Natural killer cell (primary cell): ENCODE measurements at regions not wholly inside any gene's neighbourhood (a gene's known extent, or its start where the extent isn't known, plus 50 kb on each side); places are given as distances from the start of the nearest gene placed in this dataset.
A peak's percentile ranks its signal among the peaks of the same experiment; 100 is the strongest.

Experiments
- ATAC-seq, 3 donors: fragments of 150-1000 bp in 2 of 3; fragments of 200-7000 bp in 1 of 3; cut with Tn5 transposase; 1 replicate in 1 of 3; 2 replicates in 2 of 3; pipeline ENCODE4 v1.10.0; 2021; ENCODE audit warnings: mild to moderate bottlenecking in 2 of 3, moderate library complexity in 2 of 3
- DNase-seq, 2 donors: peaks; one replicate each; pipeline versions ENCODE4 v3.0.0 to v3.0.0-alpha.2; 2013 to 2021; ENCODE audit warnings: mixed read lengths in 1 of 2
- H3K27ac ChIP-seq: one replicate; pipeline ENCODE4 v1.5.1; 2013; ENCODE audit warnings: mild to moderate bottlenecking, low read length
- H3K27me3 ChIP-seq: one replicate; pipeline ENCODE4 v1.6.1; 2013; ENCODE audit warnings: low read length; ENCODE audit not compliant: control insufficient read depth, insufficient read depth
- H3K36me3 ChIP-seq: one replicate; pipeline ENCODE4 v1.6.1; 2013; ENCODE audit warnings: low read length; ENCODE audit not compliant: control insufficient read depth, insufficient read depth
- H3K4me1 ChIP-seq: one replicate; pipeline ENCODE4 v1.6.1; 2013; ENCODE audit warnings: low read length; ENCODE audit not compliant: control insufficient read depth, insufficient read depth
- H3K4me3 ChIP-seq: one replicate; pipeline ENCODE4 v1.5.1; 2013; ENCODE audit warnings: low read length
- H3K9me3 ChIP-seq: one replicate; pipeline ENCODE4 v1.6.1; 2013; ENCODE audit warnings: low read length; ENCODE audit not compliant: control insufficient read depth, insufficient read depth
- H3K27ac Mint-ChIP-seq, 2 donors: one replicate each; pipeline ENCODE4 v1.8.0; 2022; ENCODE audit warnings: mild to moderate bottlenecking in 2 of 2, mixed read lengths in 2 of 2, moderate library complexity in 1 of 2
- H3K27me3 Mint-ChIP-seq, 2 donors: one replicate each; pipeline ENCODE4 v1.8.0; 2022; ENCODE audit warnings: low read depth in 2 of 2, mixed read lengths in 2 of 2
- H3K36me3 Mint-ChIP-seq: one replicate; pipeline ENCODE4 v1.8.0; 2022; ENCODE audit warnings: mixed read lengths
- H3K4me1 Mint-ChIP-seq, 2 donors: one replicate each; pipeline ENCODE4 v1.8.0; 2022; ENCODE audit warnings: mixed read lengths in 2 of 2
- H3K4me3 Mint-ChIP-seq: one replicate; pipeline ENCODE4 v1.8.0; 2022; ENCODE audit warnings: mild to moderate bottlenecking, moderate library complexity, mixed read lengths
- H3K9me3 Mint-ChIP-seq, 2 donors: one replicate each; pipeline ENCODE4 v1.8.0; 2022; ENCODE audit warnings: mixed read lengths in 2 of 2
- CTCF ChIP-seq: fragments of 200-600 bp; IDR thresholded peaks from one replicate; pipeline ENCODE4 v1.8.0; 2022; ENCODE audit warnings: antibody characterized with exemption
- WGBS: methylation state at CpG from one replicate; pipeline ENCODE4 v1.1.7; 2013; ENCODE audit warnings: missing lambda C conversion rate; ENCODE audit not compliant: insufficient coverage; 5-methylcytosine and 5-hydroxymethylcytosine counted together
- intact Hi-C: fragments of 100-400 bp; cut with micrococcal nuclease; formaldehyde crosslinking; loops from one replicate; pipeline ENCODE4 v1.14.2; 2022

- no peak overlapping the region for H3K4me3 ChIP-seq
- ATAC-seq (no peak), DNase-seq (peak in 1 of 2 donors; percentile 18)
- H3K4me1 ChIP-seq, result no peaks in the 10 kb centered on the region
- Mint-ChIP-seq H3K9me3 (no peaks in the 10 kb centered on the region), H3K27me3 (peaks cover 10 to 47% of the 10 kb centered on the region in 2 donors), H3K36me3 (no peaks in the 10 kb centered on the region), H3K27ac (no peak overlapping the region), H3K4me1 (no peaks in the 10 kb centered on the region), H3K4me3 (no peak overlapping the region)
- no peaks in the 10 kb centered on the region for H3K36me3 ChIP-seq
- intact Hi-C loops, result loop anchor here (1.0 kb wide), 1 partner anchor 479 kb away; no protein-coding TSS in a partner anchor
- no peaks in the 10 kb centered on the region for H3K27me3 ChIP-seq
- WGBS, result 56% methylated on average over 2 of the region's 4 CpGs
- H3K9me3 ChIP-seq, result no peaks in the 10 kb centered on the region
- peak; percentile 61 for TF ChIP-seq CTCF
- no peak overlapping the region for H3K27ac ChIP-seq
These were observed 95.1 kb downstream of the LLPH start for GRCh38 chr12:66035288-66035966.

- ATAC-seq, result no peak
- peaks cover 6 to 37% of the 10 kb centered on the region in 2 donors for H3K27me3 Mint-ChIP-seq
These were observed 97.4 kb downstream of the LLPH start for GRCh38 chr12:66033151-66033550.

GRCh38 chr12:66032739-66033138 lies 97.8 kb downstream of the LLPH start:
- H3K4me1 Mint-ChIP-seq, result no peaks in the 10 kb centered on the region
- Histone ChIP-seq H3K36me3 (no peaks in the 10 kb centered on the region), H3K27me3 (no peaks in the 10 kb centered on the region), H3K4me1 (no peaks in the 10 kb centered on the region), H3K4me3 (no peak overlapping the region), H3K27ac (no peak overlapping the region), H3K9me3 (no peaks in the 10 kb centered on the region)
- H3K9me3 Mint-ChIP-seq, result no peaks in the 10 kb centered on the region
- H3K27me3 Mint-ChIP-seq, result peaks cover 6 to 39% of the 10 kb centered on the region in 2 donors
- no peak overlapping the region for H3K27ac Mint-ChIP-seq
- intact Hi-C loops, result no loop called here
- no peaks in the 10 kb centered on the region for H3K36me3 Mint-ChIP-seq
- ATAC-seq (no peak), DNase-seq (no peak)
- 78% methylated on average over 2 of the region's 2 CpGs for WGBS
- TF ChIP-seq CTCF, result no peak
- H3K4me3 Mint-ChIP-seq, result no peak overlapping the region

More at GRCh38 chr12:66033151-66033550, 97.4 kb downstream of the LLPH start:
- WGBS, result 89% methylated on average over 3 of the region's 3 CpGs
- intact Hi-C loops, result no loop called here
- H3K9me3 Mint-ChIP-seq, result no peaks in the 10 kb centered on the region
- no peak for DNase-seq
- H3K9me3 ChIP-seq, result no peaks in the 10 kb centered on the region
- no peak for TF ChIP-seq CTCF
- H3K4me1 Mint-ChIP-seq, result no peaks in the 10 kb centered on the region
- H3K4me3 Mint-ChIP-seq, result no peak overlapping the region
- no peak overlapping the region for H3K4me3 ChIP-seq
- H3K27me3 ChIP-seq, result no peaks in the 10 kb centered on the region
- no peaks in the 10 kb centered on the region for H3K4me1 ChIP-seq
- H3K27ac Mint-ChIP-seq, result no peak overlapping the region
- no peak overlapping the region for H3K27ac ChIP-seq
- H3K36me3 Mint-ChIP-seq, result no peaks in the 10 kb centered on the region
- no peaks in the 10 kb centered on the region for H3K36me3 ChIP-seq

- H3K4me1 Mint-ChIP-seq, result no peaks in the 10 kb centered on the region
- H3K36me3 ChIP-seq, result no peaks in the 10 kb centered on the region
- H3K27ac ChIP-seq, result no peak overlapping the region
- intact Hi-C loops, result no loop called here
- H3K9me3 Mint-ChIP-seq, result no peaks in the 10 kb centered on the region
- no peak overlapping the region for H3K4me3 Mint-ChIP-seq
- no peaks in the 10 kb centered on the region for H3K9me3 ChIP-seq
- H3K36me3 Mint-ChIP-seq, result no peaks in the 10 kb centered on the region
- ATAC-seq (no peak), DNase-seq (no peak)
- no peak for TF ChIP-seq CTCF
- H3K27me3 ChIP-seq, result no peaks in the 10 kb centered on the region
- no peaks in the 10 kb centered on the region for H3K4me1 ChIP-seq
- WGBS, result 100% methylated on average over 1 of the region's 2 CpGs
- no peak overlapping the region for H3K4me3 ChIP-seq
- H3K27me3 Mint-ChIP-seq, result peaks cover 7 to 37% of the 10 kb centered on the region in 2 donors
- H3K27ac Mint-ChIP-seq, result no peak overlapping the region
These were observed 100.3 kb downstream of the LLPH start for GRCh38 chr12:66030217-66030781.
